GM12878 (cell line): ENCODE measurements at regions not wholly inside any gene's neighbourhood (a gene's known extent, or its start where the extent isn't known, plus 50 kb on each side); places are given as distances from the start of the nearest gene placed in this dataset.

Source experiments
- ATAC-seq: fragments of 200-7000 bp; cut with Tn5 transposase; 3 replicates; pipeline ENCODE4 v1.9.1; 2020; ENCODE audit warnings: mild to moderate bottlenecking, moderate library complexity
- BruUV-seq: library from RNA; stranded (reverse); fragments of 400-500 nt; replicated peaks from 2 replicates; lab custom pipeline; 2021; lab: Mats Ljungman, UMichigan
- CTCF ChIA-PET: fragments of 300-600 bp; sonication (Branson Sonifier 250); formaldehyde crosslinking; extraction: SDS; loops from one replicate; lab custom pipeline; 2021; ENCODE audit warnings: inconsistent platforms; lab: Yijun Ruan, JAX
- POLR2A ChIA-PET: fragments of 350-600 bp; formaldehyde crosslinking; extraction: SDS; loops from one replicate; lab custom pipeline; 2021; ENCODE audit warnings: inconsistent platforms; lab: Charles Lee
- RAD21 ChIA-PET: fragments of 300-600 bp; sonication (Branson Sonifier 250); formaldehyde crosslinking; loops from one replicate; lab custom pipeline; 2023; ENCODE audit warnings: antibody characterized with exemption; ENCODE audit not compliant: unreplicated experiment; lab: Charles Lee
- SMC1A ChIA-PET: fragments of 300-600 bp; sonication (Branson Sonifier 250); formaldehyde crosslinking; loops from one replicate; lab custom pipeline; 2023; ENCODE audit not compliant: unreplicated experiment, uncharacterized antibody; lab: Charles Lee
- DNase-seq: peaks from one replicate; pipeline ENCODE4 v3.0.0-alpha.2; 2011; ENCODE audit warnings: low read depth, low spot score
- FAIRE-seq: peaks from 3 replicates; lab custom pipeline; 2011; peaks lifted over from hg19 to GRCh38; lab: Jason Lieb, UNC
- H2AFZ ChIP-seq: 2 replicates; pipeline ENCODE4 v1.6.0; 2011; ENCODE audit warnings: low read depth, low read length, control low read depth; ENCODE audit not compliant: control insufficient read depth
- H3K27ac ChIP-seq: 2 replicates; pipeline ENCODE4 v1.5.1; 2011; ENCODE audit warnings: control low read depth; ENCODE audit not compliant: control insufficient read depth, insufficient read depth
- H3K27me3 ChIP-seq, 2 experiments: replicated peaks in 1 of 2; 2 replicates each; pipeline versions ENCODE4 v1.6.0 to v1.6.1; 2011; ENCODE audit warnings: low read length in 1 of 2; ENCODE audit not compliant: control insufficient read depth in 2 of 2, insufficient read depth in 2 of 2
- H3K36me3 ChIP-seq, 2 experiments: 2 replicates each; pipeline ENCODE4 v1.5.1; 2011; ENCODE audit warnings: low read length in 1 of 2; ENCODE audit not compliant: control insufficient read depth in 2 of 2, insufficient read depth in 2 of 2
- H3K4me1 ChIP-seq: 2 replicates; pipeline ENCODE4 v1.6.1; 2011; ENCODE audit warnings: mild to moderate bottlenecking, low read length, moderate library complexity, mixed read lengths; ENCODE audit not compliant: control insufficient read depth, insufficient read depth
- H3K4me2 ChIP-seq: 2 replicates; pipeline ENCODE4 v1.6.0; 2011; ENCODE audit warnings: control low read depth; ENCODE audit not compliant: control insufficient read depth, insufficient read depth
- H3K4me3 ChIP-seq: fragments of 200-600 bp; sonication (generic); 2 replicates; pipeline ENCODE4 v1.5.1; 2016
- H3K79me2 ChIP-seq: 2 replicates; pipeline ENCODE4 v1.6.0; 2011; ENCODE audit warnings: low read length; ENCODE audit not compliant: control insufficient read depth, insufficient read depth
- H3K9ac ChIP-seq: 2 replicates; pipeline ENCODE4 v1.8.0; 2011; ENCODE audit warnings: low read length, control low read depth, mixed read lengths; ENCODE audit not compliant: control insufficient read depth, insufficient read depth
- H3K9me3 ChIP-seq: replicated peaks from 3 replicates; pipeline ENCODE4 v1.5.1; 2011; ENCODE audit warnings: mild to moderate bottlenecking, low read length; ENCODE audit not compliant: control insufficient read depth, insufficient read depth
- H4K20me1 ChIP-seq: 2 replicates; pipeline ENCODE4 v1.6.0; 2011; ENCODE audit not compliant: control insufficient read depth, insufficient read depth
- BACH1 ChIP-seq: fragments of 450-650 bp; IDR thresholded peaks from 2 replicates; pipeline ENCODE4 v1.6.1; 2017; ENCODE audit warnings: mild to moderate bottlenecking, borderline replicate concordance
- NFXL1 ChIP-seq: fragments of 450-650 bp; IDR thresholded peaks from 2 replicates; pipeline ENCODE4 v1.6.1; 2017; ENCODE audit warnings: antibody characterized with exemption, mild to moderate bottlenecking, borderline replicate concordance
- WGBS: methylation state at CpG from one replicate; pipeline ENCODE4 v1.1.6; 2016; ENCODE audit warnings: low lambda C conversion rate; ENCODE audit not compliant: insufficient replicate concordance, insufficient coverage; ENCODE audit errors: missing lambda C conversion rate; 5-methylcytosine and 5-hydroxymethylcytosine counted together
- in situ Hi-C: fragments of 300-500 bp; cut with MboI; formaldehyde crosslinking; loops from 9 replicates; pipeline ENCODE4 v1.14.3; 2018; ENCODE audit warnings: mixed read lengths
- intact Hi-C: fragments of 100-400 bp; cut with micrococcal nuclease; formaldehyde crosslinking; loops from one replicate; pipeline ENCODE4 v1.14.2; 2022; ENCODE audit not compliant: unreplicated experiment
- TF ChIP-seq, protein P1 (sequence below): fragments of 450-650 bp; IDR thresholded peaks from 2 replicates; pipeline ENCODE4 v1.6.1; 2017; ENCODE audit warnings: mild to moderate bottlenecking, moderate library complexity

DNA sequence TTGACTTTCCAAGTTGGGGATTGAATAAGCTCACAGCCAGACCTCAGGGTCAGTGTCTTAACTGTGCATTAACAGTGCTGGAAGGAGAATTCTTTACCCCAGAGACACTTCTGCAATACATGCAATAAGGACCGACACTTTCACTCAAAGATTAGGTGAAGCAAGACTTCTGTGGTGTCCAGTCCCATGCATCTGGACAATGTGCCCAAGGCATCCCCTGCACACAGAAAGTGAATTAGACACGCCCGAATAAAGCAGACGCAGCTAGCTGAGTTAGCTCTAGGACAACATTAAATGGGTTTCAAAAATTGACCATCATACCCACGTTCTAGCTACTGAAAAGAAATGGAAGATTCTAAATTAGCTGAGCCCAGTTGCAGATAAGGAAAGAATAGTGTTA is 223.9 kb upstream of the NR2F2 start:
- Histone ChIP-seq H3K9ac (no peak overlapping the region), H3K79me2 (no peaks in the 10 kb centered on the region), H4K20me1 (no peaks in the 10 kb centered on the region), H3K27ac (no peak overlapping the region), H3K27me3 (no peaks in the 10 kb centered on the region), H3K4me1 (no peaks in the 10 kb centered on the region), H3K9me3 (no peaks in the 10 kb centered on the region; the same call in 2 of the 3 replicates), H3K4me2 (no peak overlapping the region), H2AFZ (no peak overlapping the region), H3K4me3 (no peak overlapping the region), H3K36me3 (no peaks in the 10 kb centered on the region)
- DNase-seq (no peak), ATAC-seq (no peak), FAIRE-seq (no peak)
- POLR2A ChIA-PET: no interaction called here
- SMC1A ChIA-PET: interaction anchor here (0.6 kb wide), 1 partner anchor 85 kb away, joined by 3 read pairs; no protein-coding TSS in a partner anchor
- CTCF ChIA-PET: no interaction called here
- BruUV-seq: no TSS peak
- RAD21 ChIA-PET: no interaction called here
- TF ChIP-seq, protein P1, sequence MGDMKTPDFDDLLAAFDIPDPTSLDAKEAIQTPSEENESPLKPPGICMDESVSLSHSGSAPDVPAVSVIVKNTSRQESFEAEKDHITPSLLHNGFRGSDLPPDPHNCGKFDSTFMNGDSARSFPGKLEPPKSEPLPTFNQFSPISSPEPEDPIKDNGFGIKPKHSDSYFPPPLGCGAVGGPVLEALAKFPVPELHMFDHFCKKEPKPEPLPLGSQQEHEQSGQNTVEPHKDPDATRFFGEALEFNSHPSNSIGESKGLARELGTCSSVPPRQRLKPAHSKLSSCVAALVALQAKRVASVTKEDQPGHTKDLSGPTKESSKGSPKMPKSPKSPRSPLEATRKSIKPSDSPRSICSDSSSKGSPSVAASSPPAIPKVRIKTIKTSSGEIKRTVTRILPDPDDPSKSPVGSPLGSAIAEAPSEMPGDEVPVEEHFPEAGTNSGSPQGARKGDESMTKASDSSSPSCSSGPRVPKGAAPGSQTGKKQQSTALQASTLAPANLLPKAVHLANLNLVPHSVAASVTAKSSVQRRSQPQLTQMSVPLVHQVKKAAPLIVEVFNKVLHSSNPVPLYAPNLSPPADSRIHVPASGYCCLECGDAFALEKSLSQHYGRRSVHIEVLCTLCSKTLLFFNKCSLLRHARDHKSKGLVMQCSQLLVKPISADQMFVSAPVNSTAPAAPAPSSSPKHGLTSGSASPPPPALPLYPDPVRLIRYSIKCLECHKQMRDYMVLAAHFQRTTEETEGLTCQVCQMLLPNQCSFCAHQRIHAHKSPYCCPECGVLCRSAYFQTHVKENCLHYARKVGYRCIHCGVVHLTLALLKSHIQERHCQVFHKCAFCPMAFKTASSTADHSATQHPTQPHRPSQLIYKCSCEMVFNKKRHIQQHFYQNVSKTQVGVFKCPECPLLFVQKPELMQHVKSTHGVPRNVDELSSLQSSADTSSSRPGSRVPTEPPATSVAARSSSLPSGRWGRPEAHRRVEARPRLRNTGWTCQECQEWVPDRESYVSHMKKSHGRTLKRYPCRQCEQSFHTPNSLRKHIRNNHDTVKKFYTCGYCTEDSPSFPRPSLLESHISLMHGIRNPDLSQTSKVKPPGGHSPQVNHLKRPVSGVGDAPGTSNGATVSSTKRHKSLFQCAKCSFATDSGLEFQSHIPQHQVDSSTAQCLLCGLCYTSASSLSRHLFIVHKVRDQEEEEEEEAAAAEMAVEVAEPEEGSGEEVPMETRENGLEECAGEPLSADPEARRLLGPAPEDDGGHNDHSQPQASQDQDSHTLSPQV: no peak
- intact Hi-C loops (no loop called here), in situ Hi-C loops (no loop called here)
- 46% methylated on average over 5 of the region's 5 CpGs for WGBS

DNA sequence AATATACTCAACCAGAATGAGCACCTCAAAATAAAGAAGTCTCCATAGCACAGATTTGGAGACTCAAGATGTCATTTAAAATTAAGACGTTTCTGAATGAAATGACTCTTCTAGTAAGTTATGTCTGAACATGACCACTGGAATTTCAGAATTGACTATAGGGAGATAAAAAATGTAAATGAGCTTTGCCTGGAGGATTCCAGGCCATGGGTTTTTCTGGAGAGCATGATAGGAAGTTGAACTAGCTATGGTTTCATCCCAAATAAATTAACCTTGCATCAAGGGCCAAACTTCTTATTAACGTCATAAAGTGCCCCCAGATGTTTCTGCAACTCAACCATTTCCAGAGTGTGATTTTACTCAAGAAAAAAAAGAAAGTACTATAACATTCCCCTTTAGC is 222.6 kb upstream of the NR2F2 start:
- Histone ChIP-seq H3K27ac (no peak overlapping the region), H3K4me3 (no peak overlapping the region), H3K79me2 (no peaks in the 10 kb centered on the region), H3K9ac (no peak overlapping the region), H3K36me3 (no peaks in the 10 kb centered on the region)
- CTCF ChIA-PET: no interaction called here
- in situ Hi-C loops: no loop called here
- WGBS: 22% methylated on average over 2 of the region's 2 CpGs
- TF ChIP-seq BACH1 (no peak), NFXL1 (no peak)
- TF ChIP-seq, all 136 proteins: peak for 0
- DNase-seq (no peak), FAIRE-seq (no peak), ATAC-seq (no peak)
- POLR2A ChIA-PET: interaction anchor here (1.1 kb wide), 1 partner anchor 10 kb away, joined by 3 read pairs; no protein-coding TSS in a partner anchor
- H3K4me2 ChIP-seq: no peak overlapping the region
- no peaks in the 10 kb centered on the region; the same call in 2 of the 3 replicates for H3K9me3 ChIP-seq
- no peaks in the 10 kb centered on the region for H3K27me3 ChIP-seq
- intact Hi-C loops: no loop called here
- no peaks in the 10 kb centered on the region for H3K4me1 ChIP-seq
- RAD21 ChIA-PET: no interaction called here
- BruUV-seq: no TSS peak
- no peak overlapping the region for H2AFZ ChIP-seq
- H4K20me1 ChIP-seq: no peaks in the 10 kb centered on the region
- SMC1A ChIA-PET: interaction anchor here (1.7 kb wide), 1 partner anchor 19 kb away, joined by 7 read pairs; no protein-coding TSS in a partner anchor
